GM21367 (cell line): ENCODE measurements at regions not wholly inside any gene's neighbourhood (a gene's known extent, or its start where the extent isn't known, plus 50 kb on each side); places are given as distances from the start of the nearest gene placed in this dataset.

Experiments
- ATAC-seq: cut with Tn5 transposase; IDR thresholded peaks from one replicate; pipeline ENCODE4 v1.9.1; 2021; ENCODE audit not compliant: unreplicated experiment

DNA sequence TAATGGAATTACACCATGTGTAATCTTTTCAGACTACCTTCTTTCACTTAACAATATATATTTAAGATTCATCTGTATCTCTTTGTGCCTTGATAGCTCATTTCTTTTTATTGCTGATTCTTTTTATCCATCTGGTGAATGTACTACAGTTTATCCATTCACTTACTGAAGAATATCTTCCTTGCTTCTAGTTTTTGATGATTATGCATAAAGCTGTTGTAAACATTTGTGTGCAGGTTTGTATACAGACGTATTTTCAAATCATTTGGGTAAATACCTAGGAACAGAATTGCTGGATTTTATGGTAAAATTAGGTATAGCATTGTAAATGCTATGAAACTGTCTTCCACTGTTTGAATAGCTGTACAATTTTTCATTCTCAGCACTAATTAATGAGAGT, 592.6 kb upstream of the HS6ST1 start:
- no peak for ATAC-seq

GRCh38 chr2:128914320-128914719, 595.7 kb upstream of the HS6ST1 start:
- no peak for ATAC-seq

DNA sequence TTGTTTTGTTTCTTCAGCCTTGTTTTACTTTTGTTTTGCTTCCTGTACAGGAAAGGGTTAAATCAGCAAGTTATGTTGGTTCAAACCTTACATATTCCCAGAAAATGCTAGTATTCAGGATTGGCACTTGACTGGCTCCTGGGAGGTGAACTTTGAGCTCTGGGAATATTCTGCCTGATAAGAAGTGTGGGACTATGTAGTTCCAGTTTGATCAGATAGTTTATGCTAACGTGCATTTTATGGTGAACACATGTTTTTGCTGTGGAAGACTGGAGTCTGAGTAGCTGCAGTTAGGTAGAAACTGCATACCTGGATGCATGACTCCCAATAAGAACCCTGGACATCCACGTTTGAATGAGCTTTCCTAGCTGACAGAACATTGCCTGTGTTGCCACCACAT, 603.1 kb upstream of the HS6ST1 start:
- ATAC-seq: no peak

- no peak for ATAC-seq
Observed at GRCh38 chr2:128922154-128922553, 603.5 kb upstream of the HS6ST1 start.

GRCh38 chr2:128925631-128926030, 607.0 kb upstream of the HS6ST1 start:
- ATAC-seq: no peak

- ATAC-seq: no peak
Observed at GRCh38 chr2:128930101-128930500, 611.4 kb upstream of the HS6ST1 start.

- ATAC-seq: no peak
Observed at GRCh38 chr2:128940378-128940777, 621.7 kb upstream of the HS6ST1 start.

DNA sequence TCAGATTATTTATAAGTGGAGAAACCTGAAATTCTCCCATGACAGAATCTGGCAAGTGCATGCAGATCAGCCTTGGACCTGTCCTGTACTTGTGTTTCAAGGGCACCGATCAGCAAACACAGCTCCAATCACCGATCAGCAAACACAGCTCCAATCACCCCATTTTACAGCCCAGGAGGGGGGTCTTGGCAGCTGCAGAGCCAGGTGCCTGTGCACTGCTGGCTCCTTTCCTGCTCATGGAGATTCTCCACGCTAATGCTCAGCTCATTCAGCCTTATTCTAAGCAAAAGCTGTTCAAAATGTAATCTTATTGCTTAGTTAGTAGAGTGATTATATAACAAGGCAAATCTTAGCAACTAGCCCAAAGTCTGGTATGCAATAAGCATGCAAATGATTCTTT, 623.1 kb upstream of the HS6ST1 start:
- no peak for ATAC-seq

- no peak for ATAC-seq
Observed at GRCh38 chr2:128949360-128949759, 630.7 kb upstream of the HS6ST1 start.

GRCh38 chr2:128950758-128951157, 632.1 kb upstream of the HS6ST1 start:
- ATAC-seq: no peak

DNA sequence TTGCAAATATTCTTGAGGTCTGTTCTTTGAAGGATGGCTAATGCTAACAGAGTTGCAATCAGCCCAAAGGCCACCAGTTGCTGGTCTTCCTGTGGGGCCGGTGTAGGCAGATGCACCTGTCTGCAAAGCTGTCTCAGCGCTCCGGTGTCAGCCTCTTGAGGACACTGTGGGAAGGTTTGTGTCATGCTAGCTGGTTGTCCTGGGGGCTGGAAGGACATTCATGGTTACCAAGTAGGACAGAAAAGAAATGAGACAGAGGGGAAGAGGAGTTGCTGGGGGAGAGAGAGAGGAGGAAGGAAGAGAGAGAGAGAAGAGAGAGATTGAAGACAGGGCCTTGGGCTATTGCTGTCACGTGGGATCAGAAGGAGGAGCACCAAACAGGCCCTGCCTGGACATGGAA, 639.6 kb upstream of the HS6ST1 start:
- ATAC-seq: no peak

DNA sequence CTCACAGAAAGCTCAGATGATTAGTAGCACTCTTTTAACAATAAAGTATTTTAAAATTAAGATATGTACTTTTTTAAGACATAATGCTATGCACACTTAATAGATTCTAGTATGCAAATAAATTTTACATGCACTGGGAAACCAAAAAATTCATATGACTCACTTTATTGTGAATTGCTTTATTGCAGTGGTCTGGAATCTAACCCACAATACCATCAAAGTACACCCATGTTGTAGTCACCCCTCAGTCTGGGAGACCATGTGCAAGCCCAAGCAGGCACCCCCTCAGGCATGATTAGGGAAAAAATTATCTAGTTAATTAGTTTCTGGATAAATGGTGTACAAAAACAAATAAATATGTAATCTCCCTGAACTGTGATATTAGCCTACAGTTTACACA, 649.0 kb upstream of the HS6ST1 start:
- ATAC-seq: no peak

- no peak for ATAC-seq
Observed at GRCh38 chr2:128969374-128969773, 650.7 kb upstream of the HS6ST1 start.

DNA sequence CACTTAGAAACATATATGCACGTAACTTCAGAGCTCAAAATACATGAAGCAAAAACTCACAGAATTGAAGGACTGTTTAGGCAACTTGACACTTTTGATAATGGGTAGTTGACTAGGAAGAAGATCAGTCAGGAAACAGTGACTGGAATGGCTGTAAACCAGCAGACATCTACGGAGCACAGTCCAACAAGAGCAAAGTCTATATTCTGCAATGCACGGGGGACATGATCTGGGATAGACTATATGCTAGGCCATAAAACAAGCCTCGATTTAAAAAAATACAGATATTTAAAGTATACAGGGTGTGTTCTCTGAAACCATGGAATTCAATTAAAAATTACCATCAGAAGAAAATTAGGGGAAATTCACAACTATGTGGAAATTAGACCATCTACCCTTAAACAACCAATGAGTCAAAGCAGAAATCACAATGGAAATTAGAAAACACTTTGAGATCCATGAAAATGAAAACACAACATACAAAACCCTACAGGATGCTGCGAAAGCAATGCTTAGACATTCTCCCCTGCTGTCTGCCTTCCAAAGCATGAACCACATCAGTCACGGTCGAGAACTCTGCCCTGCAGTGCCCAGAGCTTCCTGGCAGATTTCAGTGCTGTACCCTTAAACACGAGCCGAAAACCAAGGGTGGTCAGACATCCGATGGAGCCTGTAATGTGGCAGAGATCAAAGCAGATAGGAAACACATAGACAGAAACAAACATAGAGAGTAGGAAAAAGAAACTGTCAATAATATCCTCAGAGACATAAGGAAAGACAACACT, 651.9 kb upstream of the HS6ST1 start:
- ATAC-seq: no peak

DNA sequence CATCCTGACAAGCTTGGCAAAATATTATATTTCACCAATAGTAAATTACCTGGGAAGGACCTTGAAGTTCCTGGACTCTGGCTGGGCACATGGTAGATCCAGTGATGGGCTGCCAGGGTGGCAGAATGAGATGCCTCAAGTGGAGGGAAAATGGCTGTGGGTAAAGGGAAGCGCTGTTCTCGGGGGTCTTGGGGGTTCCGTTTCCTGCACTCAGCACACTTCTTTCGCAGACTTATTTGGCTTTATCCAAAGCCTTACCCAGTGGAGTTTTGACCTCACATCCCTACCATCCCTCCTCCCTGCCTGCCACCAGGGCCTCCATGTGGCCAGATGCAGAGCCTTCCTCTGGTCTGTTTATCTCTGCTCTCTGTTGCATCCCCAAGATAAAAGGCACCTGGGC, 654.9 kb upstream of the HS6ST1 start:
- no peak for ATAC-seq

DNA sequence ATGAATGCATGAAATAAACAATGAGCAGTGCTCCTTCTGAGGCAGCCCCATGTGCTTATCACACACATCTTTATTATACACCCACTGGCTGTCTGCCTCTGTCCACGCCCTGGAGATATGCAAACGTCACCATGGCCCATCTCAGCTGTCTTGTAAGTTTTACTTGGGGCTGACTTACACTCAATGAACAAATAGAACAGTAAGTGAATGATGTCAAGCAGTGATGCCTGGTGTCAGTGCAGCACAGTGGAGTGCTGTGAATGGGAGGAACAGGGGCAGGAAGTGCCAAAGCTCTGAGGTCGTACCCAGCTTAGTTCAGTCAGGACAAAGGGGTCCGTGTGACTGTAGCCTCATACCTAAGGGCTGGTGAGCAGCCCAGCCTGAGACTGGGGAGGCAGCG, 659.5 kb upstream of the HS6ST1 start:
- ATAC-seq: no peak

DNA sequence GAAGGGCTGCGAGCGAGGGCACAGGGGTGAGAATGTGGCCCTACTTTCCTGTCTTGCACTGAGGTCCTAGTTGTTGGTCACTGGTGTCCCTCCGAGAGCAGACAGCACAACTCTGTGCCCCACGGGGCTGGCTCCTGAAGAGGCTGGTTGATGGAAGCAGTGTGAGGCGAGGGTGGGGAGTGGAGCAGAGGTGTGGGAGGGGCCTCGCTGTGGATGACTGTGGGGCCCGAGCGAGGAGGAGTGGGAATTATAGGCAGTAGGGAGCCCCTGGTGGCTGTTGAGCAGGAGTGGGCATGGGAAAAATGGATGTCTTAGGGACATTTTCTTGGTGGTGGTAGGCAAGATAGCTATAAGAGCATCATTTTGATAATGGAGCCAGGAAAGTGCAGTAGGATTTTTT, 660.5 kb upstream of the HS6ST1 start:
- no peak for ATAC-seq

DNA sequence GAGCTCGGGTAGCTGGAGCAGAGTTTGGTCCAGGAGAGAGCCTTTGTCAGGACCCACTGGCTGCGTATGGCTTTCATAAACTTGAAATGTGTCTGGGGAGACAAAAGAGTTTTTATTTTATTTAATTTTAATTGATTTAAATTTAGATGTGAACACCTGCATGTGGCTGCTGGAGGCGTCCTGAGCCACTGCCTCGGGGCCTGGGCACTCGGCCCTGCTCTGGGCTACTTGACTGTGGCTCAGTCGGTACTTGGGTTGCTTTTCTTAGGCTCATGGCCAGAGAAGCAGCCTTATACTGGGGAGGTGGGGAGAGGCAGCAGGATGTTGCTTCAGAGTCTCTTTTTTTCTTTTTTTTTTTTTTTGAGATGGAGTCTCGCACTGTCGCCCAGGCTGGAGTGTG, 661.8 kb upstream of the HS6ST1 start:
- no peak for ATAC-seq

DNA sequence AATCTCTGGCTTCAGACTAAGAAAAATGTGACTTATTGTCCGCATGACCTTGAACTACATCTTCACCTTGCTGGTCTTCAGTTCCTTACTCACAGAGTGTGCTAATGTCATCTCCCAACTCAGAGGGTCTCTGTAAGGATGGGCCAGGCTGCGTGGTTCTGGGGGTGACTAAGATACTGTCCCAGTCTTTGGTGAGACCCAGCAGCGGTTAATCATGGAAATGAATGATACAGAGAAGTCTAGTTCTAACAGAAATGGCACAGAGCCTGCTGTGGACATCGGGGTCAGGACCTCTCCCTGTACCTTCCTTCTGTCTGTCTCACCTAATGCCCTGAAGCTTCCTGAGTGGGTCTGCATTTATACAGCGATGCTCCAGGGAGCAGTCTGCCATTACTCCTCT, 662.7 kb upstream of the HS6ST1 start:
- no peak for ATAC-seq

DNA sequence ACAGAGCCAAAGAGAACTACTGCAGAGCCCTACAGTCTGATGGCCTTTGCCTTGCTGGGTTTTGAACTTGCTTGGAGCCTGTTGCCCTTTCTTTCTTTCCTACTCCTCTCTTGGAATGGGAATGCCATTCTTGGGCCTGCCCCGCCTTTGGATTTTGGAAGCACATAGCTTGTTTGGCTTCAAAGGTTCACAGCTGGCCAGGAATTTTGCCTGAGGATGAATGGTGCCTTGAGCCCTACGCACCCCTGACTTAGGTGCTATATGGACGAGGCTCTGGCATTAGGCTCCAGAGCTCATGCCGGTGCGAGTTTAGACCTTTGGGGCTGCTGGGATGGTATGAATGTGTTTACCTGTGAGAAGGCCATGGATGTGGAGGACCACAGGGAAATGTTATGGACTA, 663.3 kb upstream of the HS6ST1 start:
- ATAC-seq: no peak

DNA sequence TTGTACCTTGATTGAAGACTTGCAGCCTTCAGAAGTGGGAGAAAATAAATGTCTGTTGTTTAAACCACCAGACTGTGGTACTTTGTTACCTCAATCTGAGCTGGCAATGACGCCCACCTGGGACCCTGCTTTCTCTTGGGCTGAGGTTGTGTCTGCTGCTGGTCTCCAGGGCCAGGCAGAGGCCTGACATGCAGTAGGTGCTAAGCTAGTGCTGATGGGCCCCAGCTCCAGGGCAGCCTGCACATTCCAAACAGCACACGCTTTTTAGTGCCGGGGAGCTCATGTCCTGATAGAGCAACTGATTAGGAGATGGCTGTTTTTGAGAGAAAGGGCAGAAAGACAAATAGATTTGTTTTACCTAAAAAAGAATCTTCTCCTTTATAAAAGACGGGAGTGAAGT, 664.0 kb upstream of the HS6ST1 start:
- ATAC-seq: no peak

GRCh38 chr2:128983094-128983493, 664.4 kb upstream of the HS6ST1 start:
- no peak for ATAC-seq

DNA sequence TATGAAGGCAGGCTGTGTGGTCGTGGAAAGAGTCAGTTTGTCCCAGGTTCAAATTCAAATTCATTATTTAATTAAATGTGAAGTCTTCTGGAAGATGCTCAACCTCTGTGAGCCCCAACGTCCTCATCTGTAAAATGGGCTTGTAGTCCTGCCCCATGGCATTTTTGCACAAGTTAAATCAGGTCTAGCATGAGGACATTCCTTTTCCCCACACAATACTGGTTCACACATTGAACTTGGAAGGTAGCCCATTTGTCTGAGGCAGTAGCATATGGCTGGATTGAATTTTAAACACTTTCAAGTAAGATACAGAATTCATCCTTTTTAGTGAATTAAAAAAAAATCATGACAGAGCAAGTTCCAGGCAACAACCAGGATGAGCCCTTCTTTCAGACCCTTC, 665.4 kb upstream of the HS6ST1 start:
- no peak for ATAC-seq
